GM19324 (cell line): ENCODE measurements at regions not wholly inside any gene's neighbourhood (a gene's known extent, or its start where the extent isn't known, plus 50 kb on each side); places are given as distances from the start of the nearest gene placed in this dataset.
"Not testable (repeated sequence)": the region's sequence is repeated elsewhere in the genome, so short reads cannot be mapped to it uniquely, and the experiment has no call there.

Experiments used
- ATAC-seq: cut with Tn5 transposase; IDR thresholded peaks from one replicate; pipeline ENCODE4 v1.9.1; 2021; ENCODE audit warnings: mild to moderate bottlenecking, moderate library complexity; ENCODE audit not compliant: unreplicated experiment, low FRiP score

GRCh38 chr6:21906826-21907225 lies 313.3 kb downstream of the SOX4 start:
- ATAC-seq: no peak

- no peak for ATAC-seq
Measured at GRCh38 chr6:21907291-21907690, 313.7 kb downstream of the SOX4 start.

- no peak for ATAC-seq
Measured at GRCh38 chr6:21908161-21908848, 314.8 kb downstream of the SOX4 start.

- no peak for ATAC-seq
Measured at GRCh38 chr6:21909321-21909720, 315.8 kb downstream of the SOX4 start.

GRCh38 chr6:21911208-21911607 lies 317.7 kb downstream of the SOX4 start:
- no peak for ATAC-seq

GRCh38 chr6:21912151-21912832 lies 318.7 kb downstream of the SOX4 start:
- ATAC-seq: no peak

GRCh38 chr6:21914121-21914973 lies 320.8 kb downstream of the SOX4 start:
- ATAC-seq: no peak

GRCh38 chr6:21915707-21916260 lies 322.2 kb downstream of the SOX4 start:
- ATAC-seq: no peak

- no peak for ATAC-seq
Measured at GRCh38 chr6:21918041-21918440, 324.5 kb downstream of the SOX4 start.

GRCh38 chr6:21918666-21919065 lies 325.1 kb downstream of the SOX4 start:
- no peak for ATAC-seq

- no peak for ATAC-seq
Measured at GRCh38 chr6:21922086-21922485, 328.5 kb downstream of the SOX4 start.

- no peak for ATAC-seq
Measured at GRCh38 chr6:21924002-21924401, 330.5 kb downstream of the SOX4 start.

GRCh38 chr6:21928827-21929226 lies 335.3 kb downstream of the SOX4 start:
- ATAC-seq: no peak

GRCh38 chr6:21931641-21932335 lies 338.2 kb downstream of the SOX4 start:
- no peak for ATAC-seq

- ATAC-seq: no peak
Measured at GRCh38 chr6:21933351-21933750, 339.8 kb downstream of the SOX4 start.

GRCh38 chr6:21935142-21935541 lies 341.6 kb downstream of the SOX4 start:
- no peak for ATAC-seq

GRCh38 chr6:21935561-21936028 lies 342.0 kb downstream of the SOX4 start:
- ATAC-seq: no peak

GRCh38 chr6:21937466-21937865 lies 343.9 kb downstream of the SOX4 start:
- ATAC-seq: no peak

GRCh38 chr6:21939066-21939465 lies 345.5 kb downstream of the SOX4 start:
- not testable (repeated sequence) for ATAC-seq

GRCh38 chr6:21941926-21942325 lies 348.4 kb downstream of the SOX4 start:
- ATAC-seq: no peak
